HuH-7 (cell line): ENCODE measurements at regions not wholly inside any gene's neighbourhood (a gene's known extent, or its start where the extent isn't known, plus 50 kb on each side); places are given as distances from the start of the nearest gene placed in this dataset.

Experiments used
- DNase-seq: peaks from one replicate; pipeline ENCODE4 v3.0.0; 2011; ENCODE audit warnings: low spot score

DNA sequence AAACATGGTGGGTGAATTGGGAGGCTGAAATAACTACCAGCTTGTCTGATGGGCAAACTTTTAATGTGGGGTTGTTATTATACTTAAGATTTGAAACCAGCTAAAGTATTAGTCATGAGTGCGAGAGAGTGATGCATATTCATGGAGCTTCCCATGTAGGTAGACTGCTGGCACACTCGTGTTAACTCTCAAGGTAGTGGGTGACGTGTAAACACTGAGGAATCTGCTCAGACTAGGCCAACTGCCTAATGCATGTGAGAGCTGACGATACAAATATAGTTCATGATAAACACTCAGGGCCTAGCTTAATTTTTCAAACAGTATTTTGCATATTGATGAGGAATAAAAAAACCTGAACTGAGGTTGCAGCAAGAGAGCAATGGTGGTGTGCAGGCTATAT, 1165.7 kb upstream of the PIK3C3 start:
- no peak for DNase-seq

DNA sequence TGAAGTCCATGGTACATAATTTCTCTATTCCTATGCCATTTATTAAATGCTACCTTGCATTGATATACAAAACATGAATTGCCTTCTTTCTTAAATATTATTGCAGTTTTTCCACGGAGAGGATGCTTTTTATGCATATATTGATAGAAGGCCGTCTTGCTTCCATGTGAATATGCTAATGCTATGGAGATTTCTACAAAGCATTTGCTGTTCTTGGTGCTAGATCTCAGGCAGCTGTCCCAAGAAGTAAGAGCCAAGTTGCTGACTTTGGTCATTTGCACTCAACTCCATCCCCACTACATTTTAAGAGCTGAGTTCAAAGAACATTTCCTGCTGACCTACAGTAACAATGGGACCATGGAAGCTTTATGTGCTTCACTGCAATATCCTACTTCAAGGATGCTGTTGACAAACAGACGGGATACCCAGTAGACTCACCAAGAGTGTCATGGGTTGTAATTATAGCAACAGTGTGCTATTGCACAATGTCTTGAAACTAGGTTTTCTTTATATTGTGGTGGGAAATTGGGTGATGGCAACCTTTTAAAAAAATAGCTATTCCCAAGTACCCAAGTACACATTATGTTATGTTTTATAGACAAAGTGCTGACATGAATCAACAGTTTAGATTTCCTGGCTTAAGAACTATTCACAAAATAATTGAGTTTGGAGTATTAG, 1172.4 kb upstream of the PIK3C3 start:
- DNase-seq, result no peak

DNA sequence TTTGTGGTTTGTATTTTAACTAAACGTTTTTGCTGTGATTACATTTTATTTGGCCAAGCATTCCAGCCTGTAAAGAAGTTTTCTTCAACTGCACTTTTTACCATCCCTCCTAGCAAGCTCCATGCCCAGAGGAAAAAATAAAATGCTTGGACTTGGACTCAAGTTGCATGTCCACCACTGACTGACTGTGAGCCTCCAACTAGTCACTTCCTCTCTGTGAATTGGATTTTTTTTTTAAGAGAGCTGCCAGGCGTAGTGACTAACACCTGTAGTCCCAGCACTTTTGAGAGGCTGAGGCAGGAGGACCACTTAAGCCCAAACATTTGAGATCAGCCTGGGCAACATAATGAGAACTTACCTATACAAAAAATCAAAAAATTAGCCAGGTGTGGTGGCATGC, 1185.2 kb upstream of the PIK3C3 start:
- DNase-seq, result no peak

DNA sequence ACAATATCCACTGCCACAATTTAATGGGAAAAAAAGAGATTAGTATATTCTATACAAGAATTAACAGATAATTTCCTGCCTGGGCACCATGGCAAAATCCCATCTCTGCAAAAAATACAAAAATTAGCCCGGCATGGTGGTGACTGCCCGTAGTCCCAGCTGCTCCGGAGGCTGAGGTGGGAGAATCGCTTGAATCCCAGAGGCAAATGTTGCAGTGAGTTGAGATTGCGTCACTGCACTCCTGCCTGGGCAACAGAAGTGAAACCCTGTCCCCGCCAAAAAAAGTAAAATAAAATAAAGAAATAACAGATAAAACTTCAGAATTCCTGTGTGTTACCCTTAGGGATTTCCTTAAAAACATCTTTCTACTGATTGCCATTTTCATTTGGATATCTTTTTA, 1194.8 kb upstream of the PIK3C3 start:
- DNase-seq, result no peak

DNA sequence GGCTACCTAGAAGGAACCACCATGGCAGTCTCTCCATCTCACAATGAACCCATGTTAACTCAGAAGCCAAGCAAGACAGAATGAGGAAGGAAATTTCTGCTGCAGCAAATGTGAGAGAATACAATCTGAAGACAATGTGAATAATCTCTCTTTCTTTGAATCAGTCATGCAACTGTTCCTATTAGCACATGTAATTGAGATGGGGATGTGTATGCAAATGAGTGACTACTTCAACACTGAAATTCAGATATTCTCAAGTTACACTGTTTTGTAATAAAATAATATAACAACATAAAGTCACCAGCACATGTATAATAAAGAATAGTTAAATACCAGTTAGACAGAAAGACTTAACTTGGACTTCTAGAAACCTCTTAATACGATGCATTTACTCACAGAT, 1200.6 kb upstream of the PIK3C3 start:
- no peak for DNase-seq

DNA sequence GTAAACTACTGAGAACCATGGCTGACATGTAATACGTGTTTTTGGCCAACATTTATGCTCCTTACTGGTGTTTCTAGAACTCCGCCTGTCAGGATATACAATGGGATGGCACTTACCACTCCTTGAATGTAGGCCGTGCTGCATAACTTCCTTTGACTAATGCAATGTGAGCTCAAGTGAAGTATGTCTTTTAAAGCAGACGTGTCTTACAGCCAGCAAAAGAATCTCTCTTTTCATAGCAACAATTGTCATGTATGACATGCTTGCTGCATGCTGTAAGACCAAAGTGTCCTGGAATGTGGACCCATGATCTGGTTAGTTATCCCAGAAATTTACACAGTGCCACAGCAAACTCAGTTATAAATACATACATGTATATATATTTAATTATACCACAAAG, 1202.7 kb upstream of the PIK3C3 start:
- no peak for DNase-seq

DNA sequence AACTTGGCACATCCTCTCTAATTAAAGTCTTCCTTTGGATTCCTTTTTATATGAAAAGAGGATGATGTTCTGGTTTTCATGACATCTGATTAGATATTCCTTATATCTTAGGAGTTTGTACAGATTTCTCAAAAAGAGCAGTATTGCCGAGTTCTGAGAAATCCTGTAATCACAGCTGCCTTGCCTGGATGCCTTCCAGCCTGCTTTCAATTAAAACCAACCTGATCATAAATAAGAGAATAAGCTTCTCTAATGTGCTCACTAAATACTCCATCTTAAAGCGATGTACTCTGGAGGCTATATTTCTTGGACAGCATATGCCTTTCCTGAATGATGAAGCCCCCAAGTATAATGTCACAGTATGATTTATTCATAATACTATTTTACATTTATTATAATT, 1203.8 kb upstream of the PIK3C3 start:
- DNase-seq, result no peak

DNA sequence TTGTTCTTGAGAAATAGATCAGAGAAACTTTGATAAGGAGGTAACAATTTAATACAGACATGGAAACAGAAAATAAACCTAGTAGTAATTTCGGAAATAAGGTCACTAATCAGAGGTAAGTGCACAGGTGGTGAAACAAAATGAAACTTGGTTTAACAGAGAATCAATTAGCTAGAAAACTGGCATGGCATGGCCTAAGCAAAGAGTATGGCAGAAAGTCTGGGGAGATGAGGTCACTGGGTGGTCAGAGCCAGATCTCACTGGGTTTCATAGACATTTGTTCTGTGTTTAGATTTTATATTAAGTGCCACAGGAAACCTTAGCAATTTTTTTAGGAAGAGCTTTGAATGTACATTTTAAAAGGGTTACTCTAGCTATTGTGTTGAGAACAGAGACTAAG, 1216.0 kb upstream of the PIK3C3 start:
- no peak for DNase-seq

DNA sequence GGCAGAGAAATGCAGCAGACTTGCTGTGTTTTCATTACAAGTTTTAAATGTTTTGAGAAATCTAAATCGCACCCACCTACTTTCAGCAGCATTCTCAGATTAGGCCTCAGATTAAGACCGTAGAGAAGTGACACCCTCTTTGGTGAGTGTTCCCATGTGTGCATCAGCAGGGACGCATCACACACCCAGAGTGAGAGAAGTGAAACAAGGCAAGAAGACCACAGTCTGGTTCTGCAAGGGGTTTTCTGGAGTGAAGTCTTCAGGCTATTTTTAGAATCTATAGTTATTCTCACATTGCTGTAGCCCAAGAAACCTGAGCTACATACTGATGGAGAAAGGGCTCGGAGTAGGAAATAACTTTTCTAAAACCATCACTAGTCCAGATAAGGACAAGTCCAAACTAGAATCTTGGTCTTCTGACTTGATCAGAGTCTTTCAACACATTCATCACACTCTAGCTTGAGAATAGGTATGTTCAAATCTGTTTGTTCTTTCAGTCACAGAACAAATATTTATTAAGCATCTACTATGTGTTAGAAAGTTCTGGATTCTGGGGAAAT, 1216.6 kb upstream of the PIK3C3 start:
- DNase-seq, result no peak

DNA sequence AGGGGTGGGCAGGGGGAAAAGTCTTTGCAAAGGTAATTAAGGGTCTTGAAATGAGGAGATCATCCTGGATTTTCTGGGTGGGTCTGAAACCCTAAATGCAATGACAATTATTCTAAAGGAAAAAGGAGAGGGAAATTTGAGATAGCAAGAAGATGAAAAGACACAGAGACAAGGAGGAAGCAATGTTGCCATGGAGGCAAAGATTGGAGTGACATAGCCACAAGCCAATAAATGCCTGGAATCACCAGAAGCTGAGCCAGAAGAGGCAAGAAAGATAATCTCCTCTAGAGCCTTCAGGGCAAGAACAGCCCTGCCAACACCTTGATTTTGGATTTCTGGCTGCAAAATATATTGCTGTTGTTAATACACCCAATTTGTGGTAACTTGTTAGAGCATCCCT, 1246.3 kb upstream of the PIK3C3 start:
- no peak for DNase-seq

DNA sequence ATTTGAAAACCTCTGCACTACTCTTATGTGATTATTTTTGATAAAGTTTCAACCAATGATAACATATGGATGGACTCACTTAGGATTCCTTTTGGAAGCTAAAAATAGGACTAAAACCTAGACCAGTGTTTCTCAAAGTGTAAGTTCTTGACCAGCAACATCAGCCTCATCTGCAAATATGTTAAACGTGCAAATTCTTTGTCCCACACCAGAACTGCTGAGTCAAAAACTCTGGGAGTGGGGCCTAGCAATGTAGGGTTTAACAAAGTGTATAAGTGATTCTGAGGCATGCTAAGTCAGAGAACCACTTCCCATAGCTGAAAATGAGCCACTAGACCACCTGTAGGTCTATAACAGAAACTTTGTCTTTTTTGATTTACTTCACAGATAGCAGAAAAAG, 1247.2 kb upstream of the PIK3C3 start:
- no peak for DNase-seq

DNA sequence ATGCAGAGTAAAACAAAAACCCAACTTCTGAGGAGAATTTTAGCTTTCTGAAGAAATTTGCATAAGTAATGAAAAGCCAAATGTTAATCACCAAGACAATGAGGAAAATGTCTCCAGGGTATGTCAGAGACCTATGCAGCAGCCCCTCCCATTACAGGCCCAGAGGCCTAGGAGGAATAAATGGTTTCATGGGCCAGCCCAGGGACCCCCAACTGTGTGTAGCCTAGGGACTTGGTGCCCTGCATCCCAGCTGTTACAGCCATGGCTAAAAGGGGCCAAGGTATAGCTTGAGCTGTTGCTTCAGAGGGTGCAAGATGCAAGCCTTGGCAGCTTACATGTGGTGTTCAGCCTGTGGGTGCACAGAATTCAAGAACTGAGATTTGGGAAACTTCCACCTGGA, 1256.9 kb upstream of the PIK3C3 start:
- DNase-seq, result no peak

DNA sequence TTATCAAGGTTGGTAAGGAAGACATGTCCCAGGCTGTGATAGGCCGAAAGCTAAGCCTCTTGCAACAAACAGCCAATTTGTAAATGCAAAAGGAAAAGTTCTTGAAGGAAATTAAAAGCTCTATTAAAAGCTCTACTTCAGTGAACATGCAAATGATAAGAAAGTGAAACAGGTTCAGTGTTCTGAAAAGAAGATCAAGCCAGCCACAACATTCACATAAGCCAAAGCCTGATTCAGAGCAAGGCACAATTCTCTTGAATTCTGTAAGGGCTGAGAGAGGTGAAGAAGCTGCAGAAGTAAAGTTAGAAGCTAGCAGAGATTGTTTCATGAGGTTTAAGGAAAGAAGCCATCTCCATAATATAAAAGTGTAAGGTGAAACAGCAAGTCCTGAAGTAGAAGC, 1259.5 kb upstream of the PIK3C3 start:
- no peak for DNase-seq

DNA sequence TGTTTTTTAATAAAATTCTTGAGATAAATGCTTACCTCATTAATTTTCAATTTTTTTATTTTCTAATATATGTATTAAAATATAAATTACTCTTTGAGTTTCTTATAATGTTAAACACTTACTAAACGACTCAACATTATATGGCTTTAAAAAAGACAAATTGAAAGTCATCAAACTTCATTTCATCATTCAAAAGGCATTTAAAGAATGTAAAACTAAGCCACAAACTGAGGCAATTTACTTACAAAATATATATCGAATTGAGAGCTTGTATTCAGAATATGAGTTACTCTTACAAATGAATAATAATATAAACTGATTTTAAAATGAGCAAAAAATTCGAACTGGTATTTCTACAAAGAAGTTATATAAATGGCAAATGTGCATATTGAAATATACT, 1262.2 kb upstream of the PIK3C3 start:
- DNase-seq, result no peak

DNA sequence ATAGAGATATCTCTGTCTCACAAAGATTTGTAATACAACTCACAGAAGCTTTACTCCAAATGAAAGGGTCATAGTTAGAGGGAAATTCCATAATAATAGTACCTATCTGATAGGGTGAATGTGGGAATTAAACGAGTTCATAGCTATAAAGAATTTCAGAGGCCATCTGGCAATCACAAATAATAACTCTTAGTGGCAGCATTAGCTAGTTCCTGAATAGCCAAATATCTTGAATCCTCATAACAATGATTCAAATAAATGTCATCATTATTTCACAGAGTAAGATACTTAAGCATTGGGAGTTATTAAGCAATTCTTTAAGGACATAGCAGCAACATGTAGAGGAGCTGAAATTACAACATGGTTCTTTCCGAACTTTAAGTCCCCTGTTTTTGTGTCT, 1265.0 kb upstream of the PIK3C3 start:
- no peak for DNase-seq

DNA sequence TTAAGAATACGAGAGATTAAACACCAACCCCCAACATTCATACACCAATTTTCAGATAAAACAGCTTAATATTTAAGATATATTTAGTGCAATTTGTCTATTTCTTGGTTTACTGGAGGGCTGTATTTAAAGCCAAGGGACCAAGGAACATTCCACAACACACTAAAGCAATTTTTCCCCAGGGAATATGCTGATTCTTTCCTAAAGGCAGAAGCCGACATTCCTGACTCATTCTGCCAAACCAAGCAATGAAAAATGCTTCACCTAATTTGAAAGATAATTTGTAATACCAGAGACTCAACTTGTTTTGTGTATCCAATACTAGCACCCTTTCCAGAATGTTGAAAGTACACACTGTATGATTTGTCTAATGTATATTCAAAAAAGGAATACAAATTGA, 1267.6 kb upstream of the PIK3C3 start:
- no peak for DNase-seq

DNA sequence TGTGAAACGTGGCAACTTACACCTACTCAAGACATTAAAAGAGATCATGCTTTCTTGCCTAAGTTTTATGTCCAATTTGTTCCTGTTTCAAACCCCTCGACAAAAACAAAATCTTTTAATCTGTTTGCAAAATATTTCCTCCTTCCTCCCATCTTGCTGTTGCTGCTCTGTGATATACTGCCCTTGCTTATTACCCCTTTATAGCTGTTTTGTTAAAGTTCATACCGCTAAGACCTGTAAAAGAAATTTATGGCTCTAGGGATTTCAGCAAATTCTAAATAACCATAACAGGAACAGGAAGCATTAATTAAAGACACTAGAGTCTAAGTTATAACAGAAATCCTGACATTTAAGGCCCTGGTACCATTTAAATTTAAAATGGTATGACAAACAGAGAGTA, 1268.2 kb upstream of the PIK3C3 start:
- no peak for DNase-seq

DNA sequence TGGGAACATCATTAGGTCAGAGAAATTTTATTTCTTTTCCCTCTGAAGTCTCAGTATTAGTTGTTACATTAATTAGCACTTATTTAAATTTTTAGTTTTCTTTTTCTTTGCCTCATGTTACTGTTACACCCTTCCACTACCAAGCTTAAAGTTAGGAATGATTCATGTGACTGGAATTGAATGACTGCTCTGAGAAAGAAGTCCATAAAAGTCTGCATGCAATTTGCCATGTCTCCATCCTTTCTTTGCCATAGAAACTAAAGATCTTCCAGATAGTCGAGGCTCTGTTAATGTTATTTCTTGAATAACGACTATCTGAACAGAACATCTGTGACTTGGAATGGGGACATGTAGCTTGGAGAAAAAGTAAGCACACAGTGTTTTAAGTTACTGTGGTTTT, 1269.8 kb upstream of the PIK3C3 start:
- DNase-seq, result no peak

DNA sequence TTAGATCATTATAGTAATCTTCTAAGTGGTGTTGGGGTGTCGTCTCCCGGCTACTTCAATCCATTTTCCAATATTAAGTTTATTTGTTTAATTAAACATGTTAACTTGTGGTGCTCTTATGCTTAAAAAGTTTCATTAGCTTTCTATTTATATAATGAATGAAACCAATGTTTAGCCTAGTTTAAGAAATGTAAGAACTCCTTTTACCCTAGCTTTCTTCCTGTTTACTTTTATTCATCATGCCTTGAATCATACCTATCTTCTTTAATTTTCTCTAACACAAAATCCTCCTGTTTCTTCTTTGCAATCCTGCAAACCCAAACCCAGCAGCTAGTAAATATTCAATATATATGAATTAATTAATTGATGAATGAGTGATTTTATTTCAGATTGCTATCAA, 1276.7 kb upstream of the PIK3C3 start:
- no peak for DNase-seq

DNA sequence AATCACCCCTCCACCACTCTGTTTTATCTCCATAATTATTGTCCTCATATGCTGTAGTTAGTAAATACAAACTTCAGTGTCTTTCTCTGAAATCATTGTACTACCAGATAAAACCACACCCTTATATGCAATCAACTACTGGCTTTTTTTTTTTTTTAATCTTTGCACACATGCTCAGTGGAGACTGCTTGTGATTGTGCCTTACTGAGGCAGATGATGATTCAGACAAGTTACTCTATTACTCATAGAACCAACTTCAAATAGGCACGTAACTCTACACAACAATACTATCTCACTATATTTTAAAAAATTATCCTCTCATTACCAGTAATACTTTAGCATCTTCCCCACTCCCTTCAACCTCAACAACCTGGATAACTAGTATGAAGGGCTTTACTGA, 1278.4 kb upstream of the PIK3C3 start:
- DNase-seq, result no peak

DNA sequence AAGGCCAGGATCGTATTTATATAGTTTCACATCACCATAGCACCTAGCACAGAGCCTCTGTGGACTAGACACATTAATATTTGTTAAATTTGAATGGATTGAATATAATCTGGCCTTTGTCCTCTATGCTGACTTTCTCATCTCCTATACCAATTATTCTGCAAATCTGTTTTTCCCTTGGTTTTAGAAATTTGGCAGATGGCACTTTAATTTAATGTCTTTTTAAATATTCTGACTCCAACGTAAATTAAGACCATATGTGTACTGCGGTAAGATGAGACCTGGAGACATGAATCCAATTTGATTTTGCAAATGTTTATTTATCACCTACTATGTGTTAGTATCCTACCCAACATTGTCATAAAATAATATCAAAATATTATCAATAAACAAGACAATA, 1281.9 kb upstream of the PIK3C3 start:
- DNase-seq, result no peak

DNA sequence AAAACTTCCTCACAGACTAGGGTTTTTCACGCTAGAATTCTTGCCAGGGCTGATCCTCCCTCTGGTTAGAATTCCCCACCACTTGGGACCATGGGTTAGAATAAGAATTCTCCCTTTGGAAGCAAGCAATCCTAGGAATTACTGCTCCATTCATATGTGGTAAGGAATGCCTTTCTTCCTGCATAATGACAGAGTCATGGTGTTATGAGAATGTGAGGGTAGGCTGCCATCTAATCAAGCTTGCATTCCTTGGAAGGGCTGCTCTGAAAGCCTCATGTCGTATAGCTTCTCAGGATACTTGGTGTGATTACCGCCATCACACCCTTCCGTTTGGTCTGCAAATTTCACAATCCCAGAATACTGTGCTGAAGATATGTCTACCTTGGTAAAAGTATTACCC, 1282.4 kb upstream of the PIK3C3 start:
- DNase-seq, result no peak

DNA sequence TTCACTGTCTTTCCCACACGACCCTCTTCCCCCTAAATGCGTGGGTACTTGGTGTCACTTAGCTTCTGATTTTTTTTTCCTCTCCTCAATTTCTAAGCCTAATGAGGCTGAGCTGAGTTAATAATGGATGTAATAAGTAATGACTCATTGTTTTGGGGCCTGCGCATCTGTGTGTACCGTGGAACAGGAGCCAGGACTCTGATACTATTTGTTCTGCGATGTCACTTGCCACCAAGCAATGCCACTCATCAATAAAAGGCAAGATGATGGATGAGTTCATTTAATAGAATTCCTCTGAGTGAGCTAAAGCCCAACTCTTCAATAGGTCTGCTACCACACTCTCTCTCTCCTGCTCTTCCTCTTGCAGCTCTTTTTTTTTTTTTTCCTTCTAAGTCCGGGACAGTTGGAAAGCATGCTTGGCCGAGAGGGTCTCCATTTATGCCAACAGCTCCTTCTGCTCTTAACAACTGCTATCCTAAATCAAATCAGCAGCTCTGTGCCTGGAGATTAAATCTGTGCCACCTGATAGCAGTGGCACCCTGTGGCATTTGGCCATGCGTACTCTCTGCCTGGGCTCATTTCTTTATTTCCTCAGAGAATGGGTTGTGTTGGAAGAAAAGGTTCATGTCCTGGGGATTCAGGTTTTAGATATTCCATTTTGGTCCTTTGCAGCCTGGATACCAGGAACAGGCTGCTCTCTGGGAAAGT, 1284.2 kb upstream of the PIK3C3 start:
- DNase-seq, result no peak

DNA sequence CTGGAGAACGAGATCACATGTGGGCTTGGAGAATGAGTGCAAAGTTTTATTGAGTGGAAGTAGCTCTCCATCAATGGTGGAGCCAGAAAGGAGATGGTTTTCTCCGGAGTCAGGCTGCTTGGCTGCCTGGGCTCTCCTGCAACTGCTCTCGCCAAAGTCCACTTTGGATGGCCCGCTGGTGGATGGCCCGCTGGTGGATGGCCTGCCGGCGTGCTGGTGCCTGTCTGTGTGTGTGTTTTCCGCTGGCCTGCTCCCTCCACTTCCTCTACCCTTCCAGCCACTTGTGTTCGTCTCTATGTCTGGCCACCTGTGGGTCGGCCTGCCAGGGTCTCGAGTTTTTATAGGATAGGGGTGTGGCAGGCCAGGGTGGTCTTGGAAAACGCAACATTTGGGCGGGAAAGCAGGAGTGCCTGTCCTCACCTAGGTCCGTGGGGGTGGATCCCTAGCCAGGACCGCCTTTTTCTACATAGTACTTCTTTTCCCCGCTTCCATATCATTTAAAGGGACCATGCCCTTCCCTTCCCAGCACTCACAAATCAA, 1292.1 kb upstream of the PIK3C3 start:
- no peak for DNase-seq
